Hematopoietic multipotent progenitor cell (in vitro differentiated cells): ENCODE measurements at regions not wholly inside any gene's neighbourhood (a gene's known extent, or its start where the extent isn't known, plus 50 kb on each side); places are given as distances from the start of the nearest gene placed in this dataset.
"Not testable (repeated sequence)": the region's sequence is repeated elsewhere in the genome, so short reads cannot be mapped to it uniquely, and the experiment has no call there.

Experiments
- DNase-seq, 3 donors: peaks; one replicate each; pipeline ENCODE4 v3.0.0-alpha.2; 2011 to 2015; ENCODE audit warnings: low read depth in 2 of 3, low spot score in 2 of 3

DNA sequence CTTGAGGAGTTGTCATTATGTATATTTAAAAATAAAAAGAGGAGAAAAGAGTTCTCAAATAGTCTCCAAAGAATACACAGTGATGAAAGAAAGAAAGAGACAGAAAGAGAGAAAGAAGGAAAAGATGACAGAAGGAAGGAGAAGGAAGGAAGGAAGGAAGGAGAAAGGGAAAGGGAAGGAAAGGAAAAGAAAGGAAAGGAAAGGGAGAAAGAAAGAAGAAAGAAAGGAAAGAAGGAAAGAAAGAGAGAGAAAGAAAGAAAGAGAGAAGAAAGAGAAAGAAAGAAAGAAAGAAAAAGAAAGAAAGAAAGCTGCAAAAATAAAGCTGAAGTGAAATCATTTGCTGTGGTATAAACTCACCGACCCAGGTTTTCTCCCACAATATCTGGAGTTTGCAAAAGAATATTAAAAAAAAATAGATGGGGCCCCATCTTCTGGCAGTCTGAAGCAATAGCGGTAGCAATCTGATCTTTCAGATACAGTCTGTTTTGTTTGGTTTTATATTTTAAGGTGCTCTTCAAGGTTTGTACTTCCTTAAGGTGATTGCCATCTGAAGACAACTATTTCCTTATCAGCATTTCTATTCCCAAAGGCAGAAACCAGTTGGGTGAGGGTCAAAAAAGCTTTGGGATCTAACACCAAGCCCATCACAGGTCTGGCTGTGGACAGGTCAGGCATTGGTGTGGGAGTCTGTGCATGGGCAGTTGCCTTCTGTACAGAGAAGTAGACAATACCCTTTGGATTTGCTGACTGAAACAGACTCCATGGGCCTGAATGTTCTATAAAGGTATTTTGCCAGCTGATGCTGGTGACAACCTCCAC lies 160.4 kb downstream of the CPEB2 start:
- peak in 2 of 3 donors; percentile 20 to 72 for DNase-seq

GRCh38 chr4:15163284-15163645 lies 161.0 kb downstream of the CPEB2 start:
- no peak for DNase-seq

GRCh38 chr4:15164571-15164970 lies 162.3 kb downstream of the CPEB2 start:
- no peak for DNase-seq

- no peak for DNase-seq
Measured at GRCh38 chr4:15167743-15168142, 165.5 kb downstream of the CPEB2 start.

DNA sequence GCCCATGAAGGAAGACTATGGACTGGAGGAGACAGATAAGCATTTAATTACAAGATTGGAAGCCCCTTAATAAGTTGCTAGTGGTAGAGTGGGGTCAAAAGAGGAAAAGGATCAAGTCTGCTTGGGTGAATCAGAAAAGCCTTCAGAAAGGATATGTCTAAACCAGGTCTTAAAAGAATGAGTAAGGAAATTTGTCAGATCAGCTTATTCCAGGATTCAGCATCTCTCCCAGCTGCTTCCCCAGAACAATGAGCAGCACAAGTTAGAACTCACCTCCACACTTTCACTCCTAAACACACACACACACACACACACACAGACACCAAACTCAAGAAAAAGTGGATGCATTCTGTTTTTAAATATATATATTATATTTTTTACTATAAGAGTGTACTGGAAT lies 166.5 kb downstream of the CPEB2 start:
- no peak for DNase-seq

DNA sequence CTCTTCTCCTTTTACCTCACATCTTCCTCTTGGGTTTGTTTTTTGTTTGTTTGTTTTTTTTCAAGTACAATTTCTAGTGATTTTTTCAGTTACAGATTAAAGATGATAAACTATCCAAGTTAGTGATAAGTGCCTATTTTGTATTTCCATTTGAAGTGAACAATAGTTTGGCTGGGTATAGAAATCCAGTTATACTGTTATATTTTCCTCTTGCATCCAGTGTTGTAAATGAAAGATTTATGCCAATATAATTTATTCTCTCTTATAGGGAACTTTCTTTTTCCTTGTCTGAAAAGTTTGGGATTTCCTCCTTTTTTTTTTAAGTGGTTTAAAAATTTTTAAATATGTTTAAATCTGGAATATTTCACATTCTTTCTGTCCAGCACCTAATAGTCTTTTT lies 169.4 kb downstream of the CPEB2 start:
- DNase-seq = no peak

GRCh38 chr4:15173251-15173650 lies 171.0 kb downstream of the CPEB2 start:
- no peak for DNase-seq

DNA sequence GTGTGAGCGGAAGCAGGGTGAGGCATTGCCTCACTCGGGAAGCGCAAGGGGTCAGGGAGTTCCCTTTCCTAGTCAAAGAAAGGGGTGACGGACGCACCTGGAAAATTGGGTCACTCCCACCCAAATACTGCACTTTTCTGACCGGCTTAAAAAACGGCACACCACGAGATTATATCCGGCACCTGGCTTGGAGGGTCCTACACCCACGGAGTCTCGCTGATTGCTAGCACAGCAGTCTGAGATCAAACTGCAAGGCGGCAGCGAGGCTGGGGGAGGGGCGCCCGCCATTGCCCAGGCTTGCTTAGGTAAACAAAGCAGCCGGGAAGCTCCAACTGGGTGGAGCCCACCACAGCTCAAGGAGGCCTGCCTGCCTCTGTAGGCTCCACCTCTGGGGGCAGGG lies 171.9 kb downstream of the CPEB2 start:
- DNase-seq = not testable (repeated sequence)

DNA sequence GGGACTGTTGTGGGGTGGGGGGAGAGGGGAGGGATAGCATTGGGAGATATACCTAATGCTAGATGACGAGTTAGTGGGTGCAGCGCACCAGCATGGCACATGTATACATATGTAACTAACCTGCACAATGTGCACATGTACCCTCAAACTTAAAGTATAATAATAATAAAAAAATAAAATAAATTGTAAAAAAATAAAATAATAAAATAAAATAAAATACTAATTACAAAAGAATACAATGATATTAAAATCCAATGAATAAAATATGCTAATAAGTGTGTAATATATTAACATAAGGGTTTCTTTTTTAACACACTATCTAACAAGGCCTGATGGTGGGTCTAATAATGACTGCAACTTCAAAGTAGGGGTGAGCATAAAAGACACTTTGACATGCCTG lies 177.6 kb downstream of the CPEB2 start:
- not testable (repeated sequence) for DNase-seq

GRCh38 chr4:15182600-15183220 lies 180.4 kb downstream of the CPEB2 start:
- DNase-seq = no peak

DNA sequence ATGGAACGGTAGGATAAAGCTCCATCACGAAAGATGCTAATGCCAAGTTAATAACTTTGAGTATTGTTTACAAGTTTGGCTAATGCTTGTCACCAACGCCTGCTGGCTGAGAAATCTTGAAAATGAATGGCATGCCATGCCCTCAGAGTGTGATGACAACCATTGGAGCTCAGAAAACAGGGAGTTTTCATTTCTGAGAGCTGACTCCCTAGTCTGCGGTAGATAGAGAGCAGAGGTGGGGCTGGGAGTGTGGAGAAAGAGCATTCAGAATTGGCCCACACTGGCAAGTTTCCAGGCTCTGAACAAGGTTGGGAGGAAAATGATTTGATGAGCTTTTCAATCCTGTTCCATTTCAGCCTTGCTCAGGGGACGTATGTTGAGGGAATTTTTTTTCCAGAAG lies 183.9 kb downstream of the CPEB2 start:
- no peak for DNase-seq

DNA sequence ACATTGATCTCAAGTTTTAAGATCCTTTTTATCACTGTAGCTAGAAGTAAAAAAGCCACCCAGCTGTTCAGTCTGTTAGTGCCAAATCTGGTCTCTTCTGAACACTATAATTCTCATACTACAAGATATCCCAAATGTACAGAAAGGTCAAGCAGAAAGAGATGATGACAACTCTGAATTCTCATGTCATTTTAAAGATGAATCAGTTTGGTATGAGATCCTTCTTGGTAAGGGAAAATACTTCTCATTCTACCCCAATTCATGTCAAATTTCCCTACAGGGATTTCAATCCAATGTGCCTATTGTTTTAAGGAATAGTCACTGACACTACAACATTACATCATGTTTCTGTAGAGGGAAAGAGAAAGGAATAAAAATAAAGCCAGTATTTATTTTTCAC lies 184.5 kb downstream of the CPEB2 start:
- no peak for DNase-seq

GRCh38 chr4:15188605-15189539 lies 186.6 kb downstream of the CPEB2 start:
- peak in 1 of 3 donors; percentile 9 for DNase-seq

DNA sequence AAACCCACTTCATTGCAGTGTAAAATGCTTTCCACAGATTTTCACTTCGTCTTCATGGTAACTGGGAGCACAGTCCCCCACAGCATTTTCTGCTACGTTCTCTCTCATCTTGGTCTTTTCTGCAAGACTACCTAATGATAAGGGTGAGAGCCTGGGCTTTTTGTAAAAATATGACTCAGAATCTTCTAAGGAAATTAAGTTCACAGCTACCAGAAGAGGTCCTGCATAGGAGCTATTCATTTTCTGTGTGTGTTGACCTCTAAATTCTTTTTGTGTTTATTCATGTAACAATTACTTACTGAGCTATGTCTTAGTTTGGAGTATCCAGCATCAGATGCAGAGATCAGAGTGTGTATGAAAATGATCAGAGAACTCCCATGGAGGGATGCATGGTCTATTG lies 192.2 kb downstream of the CPEB2 start:
- no peak for DNase-seq

DNA sequence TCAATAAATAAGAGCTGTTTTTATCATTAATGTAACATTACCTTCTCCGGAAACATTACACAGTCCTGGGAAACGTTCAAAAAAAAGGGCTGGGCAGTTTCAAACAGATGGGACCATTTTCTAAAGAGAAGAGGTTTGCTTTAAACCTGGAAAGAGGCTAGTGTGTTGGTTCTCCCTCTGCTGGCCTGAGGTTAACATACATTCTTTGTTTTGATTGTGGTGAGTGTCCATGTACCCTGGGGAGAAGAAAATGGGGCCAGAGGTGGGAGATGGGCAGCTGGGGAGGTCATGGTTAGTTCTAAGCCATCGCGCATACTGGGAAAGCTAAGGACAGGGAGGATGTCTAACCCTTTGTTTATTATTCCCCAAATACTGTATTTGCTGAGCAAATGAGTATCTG lies 194.7 kb downstream of the CPEB2 start:
- peak in 1 of 3 donors; percentile 13 for DNase-seq

- no peak for DNase-seq
Measured at GRCh38 chr4:15198070-15198727, 195.9 kb downstream of the CPEB2 start.

DNA sequence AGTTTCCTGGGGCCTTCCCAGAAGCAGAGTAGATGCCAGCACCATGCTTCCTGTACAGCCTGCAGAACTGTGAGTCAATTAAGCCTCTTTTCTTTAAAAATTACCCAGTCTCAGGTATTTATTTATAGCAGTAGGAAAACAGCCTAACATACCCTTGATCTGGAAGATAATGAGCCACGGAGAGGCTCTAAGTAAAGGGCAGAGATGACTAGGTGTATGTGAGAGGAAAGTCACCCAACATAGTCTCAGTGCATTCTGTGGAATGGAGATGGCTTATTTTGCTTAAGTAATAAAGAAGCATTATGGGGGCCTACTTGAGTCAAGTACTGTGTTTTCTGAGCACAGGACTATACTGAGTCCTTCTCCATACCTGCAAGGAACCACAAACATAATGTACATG lies 199.5 kb downstream of the CPEB2 start:
- no peak for DNase-seq

- no peak for DNase-seq
Measured at GRCh38 chr4:15202481-15202880, 200.2 kb downstream of the CPEB2 start.

- DNase-seq = not testable (repeated sequence)
Measured at GRCh38 chr4:15206526-15206925, 204.2 kb downstream of the CPEB2 start.

GRCh38 chr4:15213302-15213970 lies 211.2 kb downstream of the CPEB2 start:
- no peak for DNase-seq
